ENCODE measurements at regions not wholly inside any gene's neighbourhood (a gene's known extent, or its start where the extent isn't known, plus 50 kb on each side); places are given as distances from the start of the nearest gene placed in this dataset.
A peak's percentile ranks its signal among the peaks of the same experiment; 100 is the strongest.
"Not testable (repeated sequence)": the region's sequence is repeated elsewhere in the genome, so short reads cannot be mapped to it uniquely, and the experiment has no call there.

GRCh38 chrX:3504916-3505315, 158.5 kb upstream of the MXRA5 start:
- no peak for DNase-seq

- no peak for DNase-seq
Observed at GRCh38 chrX:3501833-3502535, 155.5 kb upstream of the MXRA5 start.

- not testable (repeated sequence) for DNase-seq
Observed at GRCh38 chrX:3495836-3496769, 149.7 kb upstream of the MXRA5 start.

- no peak for DNase-seq
Observed at GRCh38 chrX:3493605-3494004, 147.2 kb upstream of the MXRA5 start.

GRCh38 chrX:3485727-3486126, 139.3 kb upstream of the MXRA5 start:
- DNase-seq, result no peak

- DNase-seq, result no peak
Observed at GRCh38 chrX:3479026-3479425, 132.6 kb upstream of the MXRA5 start.

- no peak for DNase-seq
Observed at GRCh38 chrX:3476973-3477372, 130.5 kb upstream of the MXRA5 start.

GRCh38 chrX:3470211-3470679, 123.8 kb upstream of the MXRA5 start:
- DNase-seq, result not testable (repeated sequence)

- DNase-seq, result no peak
Observed at GRCh38 chrX:3468031-3468430, 121.6 kb upstream of the MXRA5 start.

GRCh38 chrX:3465017-3465416, 118.6 kb upstream of the MXRA5 start:
- no peak for DNase-seq

GRCh38 chrX:3462166-3462508, 115.7 kb upstream of the MXRA5 start:
- no peak for DNase-seq

- peak in 3 of 4 experiments; percentile 1 to 26 (median 5) for DNase-seq
Observed at GRCh38 chrX:3461397-3462165, 115.1 kb upstream of the MXRA5 start.

GRCh38 chrX:3455796-3456195, 109.3 kb upstream of the MXRA5 start:
- no peak for DNase-seq

GRCh38 chrX:3451571-3451970, 105.1 kb upstream of the MXRA5 start:
- no peak for DNase-seq

- no peak for DNase-seq
Observed at GRCh38 chrX:3450881-3451570, 104.6 kb upstream of the MXRA5 start.

- DNase-seq, result peak in 3 of 4 experiments; percentile 18 to 58 (median 48)
Observed at GRCh38 chrX:3449287-3449686, 102.8 kb upstream of the MXRA5 start.

GRCh38 chrX:3448563-3448962, 102.1 kb upstream of the MXRA5 start:
- DNase-seq, result no peak

- DNase-seq, result no peak
Observed at GRCh38 chrX:3445806-3446490, 99.5 kb upstream of the MXRA5 start.

GRCh38 chrX:3443184-3443583, 96.7 kb upstream of the MXRA5 start:
- no peak for DNase-seq

GRCh38 chrX:3442691-3443090, 96.2 kb upstream of the MXRA5 start:
- DNase-seq, result no peak

- no peak for DNase-seq
Observed at GRCh38 chrX:3440981-3441380, 94.5 kb upstream of the MXRA5 start.

- not testable (repeated sequence) for DNase-seq
Observed at GRCh38 chrX:3435916-3436315, 89.5 kb upstream of the MXRA5 start.
